ENCODE measurements at regions not wholly inside any gene's neighbourhood (a gene's known extent, or its start where the extent isn't known, plus 50 kb on each side); places are given as distances from the start of the nearest gene placed in this dataset.

DNA sequence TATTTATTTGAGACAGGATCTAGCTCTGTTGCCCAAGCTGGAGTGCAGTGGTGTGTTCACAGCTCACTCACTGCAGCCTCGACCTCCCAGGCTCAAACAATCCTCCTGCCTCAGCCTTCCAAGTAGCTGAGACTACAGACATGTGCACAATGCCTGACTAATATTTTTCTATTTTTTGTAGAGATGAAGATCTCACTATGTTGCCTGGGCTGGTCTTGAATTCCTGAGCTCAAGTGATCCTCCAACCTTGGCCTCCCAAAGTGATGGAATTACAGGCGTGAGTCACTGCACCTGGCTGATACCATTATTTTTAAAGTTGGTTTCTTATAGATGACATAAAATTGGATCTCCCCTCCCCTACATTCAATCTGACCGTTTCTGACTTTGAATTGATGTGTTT is 139.5 kb upstream of the RGMA start:
- Mint-ChIP-seq H3K4me1 (peaks cover 3% of the 10 kb centered on the region), H3K9me3 (peaks cover 6% of the 10 kb centered on the region), H3K27ac (ENCODE audit: unreplicated experiment) (no peak overlapping the region), H3K4me3 (no peak overlapping the region), H3K36me3 (ENCODE audit: low read depth) (peaks cover 7% of the 10 kb centered on the region), H3K27me3 (ENCODE audit: low read depth) (no peaks in the 10 kb centered on the region)
- TF ChIP-seq, protein P1, sequence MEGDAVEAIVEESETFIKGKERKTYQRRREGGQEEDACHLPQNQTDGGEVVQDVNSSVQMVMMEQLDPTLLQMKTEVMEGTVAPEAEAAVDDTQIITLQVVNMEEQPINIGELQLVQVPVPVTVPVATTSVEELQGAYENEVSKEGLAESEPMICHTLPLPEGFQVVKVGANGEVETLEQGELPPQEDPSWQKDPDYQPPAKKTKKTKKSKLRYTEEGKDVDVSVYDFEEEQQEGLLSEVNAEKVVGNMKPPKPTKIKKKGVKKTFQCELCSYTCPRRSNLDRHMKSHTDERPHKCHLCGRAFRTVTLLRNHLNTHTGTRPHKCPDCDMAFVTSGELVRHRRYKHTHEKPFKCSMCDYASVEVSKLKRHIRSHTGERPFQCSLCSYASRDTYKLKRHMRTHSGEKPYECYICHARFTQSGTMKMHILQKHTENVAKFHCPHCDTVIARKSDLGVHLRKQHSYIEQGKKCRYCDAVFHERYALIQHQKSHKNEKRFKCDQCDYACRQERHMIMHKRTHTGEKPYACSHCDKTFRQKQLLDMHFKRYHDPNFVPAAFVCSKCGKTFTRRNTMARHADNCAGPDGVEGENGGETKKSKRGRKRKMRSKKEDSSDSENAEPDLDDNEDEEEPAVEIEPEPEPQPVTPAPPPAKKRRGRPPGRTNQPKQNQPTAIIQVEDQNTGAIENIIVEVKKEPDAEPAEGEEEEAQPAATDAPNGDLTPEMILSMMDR (conservative IDR thresholded peaks at IDR 0.05) = no peak
- no peak for DNase-seq (ENCODE audit: low read depth, low spot score)

DNA sequence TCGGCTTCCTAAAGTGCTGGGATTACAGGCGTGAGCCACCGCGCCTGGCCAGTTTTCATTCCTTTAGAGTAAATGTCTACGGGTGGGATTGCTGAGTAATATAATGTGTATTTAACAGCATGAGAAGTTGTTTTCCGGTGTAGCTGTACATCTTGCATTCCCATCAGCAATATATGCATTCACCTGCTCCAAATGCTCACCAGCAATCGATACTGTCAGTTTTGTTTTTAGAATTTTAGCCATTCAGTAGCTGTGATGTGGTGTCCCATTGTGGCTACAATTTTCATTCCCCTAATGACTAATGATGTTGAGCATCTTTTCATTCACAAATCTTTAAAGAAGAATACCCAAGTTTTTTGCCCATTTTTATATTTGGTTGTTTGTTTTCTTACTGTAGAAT is 134.8 kb upstream of the RGMA start:
- H3K9me3 Mint-ChIP-seq = peaks cover 4% of the 10 kb centered on the region
- H3K27ac Mint-ChIP-seq (ENCODE audit: unreplicated experiment) = no peak overlapping the region
- no peak for DNase-seq (ENCODE audit: low read depth, low spot score)
- TF ChIP-seq, protein P1 (conservative IDR thresholded peaks at IDR 0.05) = no peak
- H3K27me3 Mint-ChIP-seq (ENCODE audit: low read depth) = no peaks in the 10 kb centered on the region
- H3K4me3 Mint-ChIP-seq = no peak overlapping the region
- H3K36me3 Mint-ChIP-seq (ENCODE audit: low read depth) = no peaks in the 10 kb centered on the region
- H3K4me1 Mint-ChIP-seq = peaks cover 3% of the 10 kb centered on the region

DNA sequence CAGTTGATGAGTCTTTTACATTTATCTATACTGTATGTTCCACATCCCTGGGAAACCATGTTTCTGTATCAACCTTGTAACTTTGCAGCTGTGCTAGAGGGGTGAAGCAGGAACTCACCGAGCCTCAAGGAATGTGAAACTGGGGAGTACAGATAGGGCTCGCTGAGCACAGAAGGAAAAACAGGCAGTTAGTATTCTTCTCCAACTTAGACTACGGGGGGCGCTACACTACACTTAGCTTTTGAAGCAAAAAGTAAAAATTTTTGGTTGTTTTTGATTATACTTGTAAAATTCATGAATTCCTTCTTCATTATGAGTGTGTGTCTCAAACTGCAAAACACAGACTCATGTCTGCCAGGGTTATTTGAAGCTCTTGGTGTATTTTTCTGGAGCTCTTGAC is 132.7 kb upstream of the RGMA start:
- H3K27me3 Mint-ChIP-seq (ENCODE audit: low read depth) = no peaks in the 10 kb centered on the region
- H3K36me3 Mint-ChIP-seq (ENCODE audit: low read depth) = no peaks in the 10 kb centered on the region
- no peak overlapping the region for H3K4me3 Mint-ChIP-seq
- H3K9me3 Mint-ChIP-seq = peaks cover 2% of the 10 kb centered on the region
- no peak for DNase-seq (ENCODE audit: low read depth, low spot score)
- peaks cover 3% of the 10 kb centered on the region for H3K4me1 Mint-ChIP-seq
- TF ChIP-seq, protein P1 (conservative IDR thresholded peaks at IDR 0.05) = no peak
- no peak overlapping the region for H3K27ac Mint-ChIP-seq (ENCODE audit: unreplicated experiment)

DNA sequence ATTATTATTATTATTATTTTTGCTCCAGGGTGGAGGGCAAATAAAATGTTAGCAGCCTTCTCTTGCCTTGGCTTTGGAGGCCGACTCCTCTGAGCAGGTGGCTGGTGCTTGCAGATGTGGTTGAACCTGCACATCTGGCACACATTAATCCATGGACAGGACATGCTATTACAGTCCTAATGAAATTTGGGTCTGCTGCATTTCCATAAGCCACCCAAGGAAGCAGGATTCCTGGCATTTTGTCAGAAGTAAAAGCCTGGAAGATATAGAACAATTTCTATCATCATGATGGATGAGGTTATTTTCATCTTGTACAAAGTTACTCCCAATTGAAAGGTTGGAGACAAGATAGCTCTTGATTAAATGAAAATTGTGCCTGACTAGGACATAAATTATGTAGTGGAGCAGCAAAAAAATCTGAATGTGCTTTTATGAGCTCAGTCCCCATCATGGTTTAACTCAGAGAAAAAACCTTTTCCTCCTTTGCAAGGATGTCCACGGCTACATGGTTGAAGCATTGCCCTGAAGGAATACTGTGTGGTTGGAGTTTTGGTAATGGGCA is 130.9 kb upstream of the RGMA start:
- no peak for DNase-seq (ENCODE audit: low read depth, low spot score)
- no peak overlapping the region for H3K4me3 Mint-ChIP-seq
- H3K4me1 Mint-ChIP-seq = peaks cover 3% of the 10 kb centered on the region
- no peak overlapping the region for H3K27ac Mint-ChIP-seq (ENCODE audit: unreplicated experiment)
- peaks cover 2% of the 10 kb centered on the region for H3K9me3 Mint-ChIP-seq
- H3K27me3 Mint-ChIP-seq (ENCODE audit: low read depth) = no peaks in the 10 kb centered on the region
- H3K36me3 Mint-ChIP-seq (ENCODE audit: low read depth) = no peaks in the 10 kb centered on the region
- TF ChIP-seq, protein P1 (conservative IDR thresholded peaks at IDR 0.05) = no peak

DNA sequence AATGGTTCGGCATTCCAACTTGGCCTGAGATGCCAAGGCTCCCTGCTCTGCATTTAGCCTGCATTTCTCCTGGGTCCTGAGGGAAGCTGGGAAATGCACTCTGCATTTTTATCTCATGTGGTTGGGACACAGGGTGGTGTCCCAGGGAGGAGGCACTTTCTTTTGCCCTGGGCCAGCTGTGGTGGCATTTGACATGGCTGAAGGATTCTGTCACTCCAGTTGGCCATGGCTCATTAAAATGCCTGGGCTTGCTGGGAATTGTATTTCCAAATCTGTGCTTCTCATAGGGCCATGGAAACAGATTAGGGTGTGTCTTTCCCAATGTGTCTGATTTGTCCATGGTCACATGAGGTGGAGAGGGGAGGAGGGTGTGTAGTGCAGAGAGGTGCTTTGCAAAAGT is 128.3 kb upstream of the RGMA start:
- Mint-ChIP-seq H3K4me1 (peaks cover 3% of the 10 kb centered on the region), H3K9me3 (peaks cover 3% of the 10 kb centered on the region), H3K4me3 (no peak overlapping the region), H3K36me3 (ENCODE audit: low read depth) (no peaks in the 10 kb centered on the region), H3K27ac (ENCODE audit: unreplicated experiment) (no peak overlapping the region), H3K27me3 (ENCODE audit: low read depth) (no peaks in the 10 kb centered on the region)
- TF ChIP-seq, protein P1 (conservative IDR thresholded peaks at IDR 0.05) = no peak
- DNase-seq (ENCODE audit: low read depth, low spot score) = no peak

Measured in neural crest cell (in vitro differentiated cells).